HG03565 (cell line): ENCODE measurements at regions not wholly inside any gene's neighbourhood (a gene's known extent, or its start where the extent isn't known, plus 50 kb on each side); places are given as distances from the start of the nearest gene placed in this dataset.
A peak's percentile ranks its signal among the peaks of the same experiment; 100 is the strongest.

Experiments
- ATAC-seq: cut with Tn5 transposase; IDR thresholded peaks from one replicate; pipeline ENCODE4 v1.9.1; 2021; ENCODE audit warnings: mild to moderate bottlenecking, moderate library complexity; ENCODE audit not compliant: unreplicated experiment

DNA sequence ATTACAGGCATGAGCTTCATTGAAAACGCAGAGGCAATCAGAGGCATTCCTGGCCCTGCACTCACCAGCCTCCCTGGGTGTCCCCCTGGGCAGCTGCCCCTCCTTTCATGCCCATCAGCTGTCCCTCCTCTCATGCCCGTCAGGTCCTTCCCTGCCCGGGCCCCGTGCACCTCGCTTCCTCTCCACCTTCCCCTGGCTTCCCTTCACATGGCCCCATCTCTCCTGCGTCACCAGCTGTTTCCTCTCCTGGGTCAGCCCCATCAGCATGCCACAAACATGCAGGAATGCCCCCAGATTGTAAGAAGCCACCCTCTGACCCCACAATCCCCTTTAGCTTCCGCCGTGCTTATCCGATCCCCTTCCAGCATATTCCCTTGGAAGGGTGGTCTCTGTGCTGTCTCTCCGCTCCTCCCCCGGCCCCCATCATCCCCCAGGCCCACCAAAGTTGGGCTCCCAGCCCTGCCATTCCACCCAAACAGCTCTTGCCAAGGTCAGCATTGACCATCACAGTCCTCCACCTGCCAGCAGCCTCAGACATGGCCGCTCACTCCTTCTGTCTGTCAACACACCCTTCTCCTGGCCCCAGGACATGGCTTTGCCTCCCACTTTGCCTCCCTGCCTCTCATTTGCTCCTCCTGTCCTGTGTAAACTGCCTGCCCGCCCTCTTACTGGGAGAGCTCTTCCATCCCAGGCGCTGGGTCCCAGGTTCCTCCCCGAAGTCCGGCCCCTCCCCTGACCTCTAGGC lies 98.6 kb upstream of the IER5L start:
- ATAC-seq, result no peak

DNA sequence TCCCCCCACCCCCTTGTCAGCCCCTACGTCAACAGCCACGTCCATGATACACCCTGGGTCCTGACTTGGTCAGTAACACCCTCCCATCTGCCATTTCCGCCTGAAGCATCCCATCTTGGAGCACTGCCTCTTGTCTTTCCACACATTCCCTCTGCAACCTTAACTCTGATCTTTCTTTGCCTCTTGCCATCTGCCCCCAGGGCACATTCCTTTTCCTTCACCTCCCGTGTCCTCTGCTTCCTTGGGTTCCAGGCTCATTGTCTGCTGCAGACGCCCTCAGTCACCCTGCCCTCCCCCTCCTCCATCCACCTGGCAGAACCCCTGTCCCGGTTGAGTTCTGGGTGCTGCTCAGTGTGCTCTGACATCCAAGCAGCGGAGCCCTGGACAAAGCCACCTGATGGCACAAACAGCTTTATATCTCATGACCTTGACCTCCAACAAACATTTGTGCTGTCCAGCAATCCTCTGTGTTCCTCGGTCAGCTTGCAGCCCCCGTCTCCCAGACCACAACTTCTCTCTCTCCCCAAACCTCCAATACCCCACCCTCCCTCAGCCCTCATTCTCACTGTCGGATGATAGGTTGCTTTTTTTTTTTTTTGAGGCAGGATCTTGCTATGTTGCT lies 97.7 kb upstream of the IER5L start:
- no peak for ATAC-seq

DNA sequence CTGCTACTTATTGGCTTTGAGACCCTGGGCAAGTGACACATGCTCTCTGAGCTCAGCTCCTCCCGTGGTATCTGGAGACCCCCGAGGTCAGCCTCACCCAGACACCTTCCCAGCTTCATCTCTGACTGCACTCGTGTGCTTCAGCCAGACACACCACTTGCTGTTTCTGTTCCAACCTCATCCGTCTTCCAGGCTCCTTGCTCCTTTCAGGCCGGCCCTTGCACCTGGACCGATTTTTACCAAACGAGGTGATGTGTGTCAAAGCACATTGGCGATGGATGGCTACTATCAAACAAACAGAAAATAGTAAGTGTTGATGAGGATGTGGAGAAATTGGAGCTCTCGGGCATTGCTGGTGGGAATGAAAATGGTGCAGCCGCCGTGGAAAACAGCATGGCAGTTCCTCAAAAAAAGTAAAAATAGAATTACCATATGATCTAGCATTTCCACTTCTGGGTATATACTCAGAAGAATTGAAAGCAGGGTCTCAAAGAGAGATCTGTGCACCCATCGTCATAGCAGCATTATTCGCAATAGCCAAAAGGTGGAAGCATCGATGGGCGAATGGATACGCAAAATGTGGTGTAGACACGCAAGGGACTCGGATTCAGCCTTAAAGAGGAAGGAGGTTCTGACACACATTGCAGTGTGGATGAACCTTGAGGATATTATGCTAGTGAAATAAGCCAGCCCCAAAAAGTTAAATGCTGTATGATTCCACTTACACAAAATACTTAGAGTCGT lies 96.1 kb upstream of the IER5L start:
- no peak for ATAC-seq

DNA sequence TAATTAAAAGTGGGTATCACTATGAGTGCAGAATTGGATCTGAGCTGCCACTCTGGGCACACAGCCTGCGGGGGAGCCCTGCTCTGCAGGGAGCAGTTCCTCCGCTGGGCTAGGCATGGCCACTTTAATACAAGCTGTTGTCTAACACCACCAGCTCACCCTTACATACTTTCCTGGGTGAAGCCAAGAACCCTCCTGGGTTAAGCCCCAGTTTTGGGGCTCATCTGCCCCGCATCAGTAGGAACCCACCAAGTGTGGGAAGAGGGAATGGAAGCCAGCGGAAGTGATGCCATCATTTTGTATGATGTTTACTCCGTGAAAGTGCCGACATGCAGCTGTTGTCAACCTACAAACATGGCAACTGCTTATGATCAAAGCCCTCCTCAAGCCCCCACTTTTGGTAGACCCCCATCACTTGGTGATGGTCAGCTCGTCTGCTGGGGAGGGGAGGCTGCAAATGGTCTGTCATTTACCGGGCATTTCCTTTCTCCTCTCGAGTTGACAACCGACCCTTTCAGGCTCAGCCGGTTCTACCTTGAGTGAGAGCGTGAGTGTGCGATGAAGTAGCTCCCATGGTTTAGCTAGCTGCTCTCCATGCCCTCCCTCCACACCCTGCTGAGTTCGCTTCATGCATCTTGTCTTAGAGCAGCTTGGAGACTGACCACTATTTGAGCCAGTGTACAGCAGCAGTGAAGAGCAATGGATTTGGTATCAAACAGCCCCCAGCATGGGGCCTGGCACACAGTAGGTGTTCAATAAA lies 95.3 kb upstream of the IER5L start:
- no peak for ATAC-seq

DNA sequence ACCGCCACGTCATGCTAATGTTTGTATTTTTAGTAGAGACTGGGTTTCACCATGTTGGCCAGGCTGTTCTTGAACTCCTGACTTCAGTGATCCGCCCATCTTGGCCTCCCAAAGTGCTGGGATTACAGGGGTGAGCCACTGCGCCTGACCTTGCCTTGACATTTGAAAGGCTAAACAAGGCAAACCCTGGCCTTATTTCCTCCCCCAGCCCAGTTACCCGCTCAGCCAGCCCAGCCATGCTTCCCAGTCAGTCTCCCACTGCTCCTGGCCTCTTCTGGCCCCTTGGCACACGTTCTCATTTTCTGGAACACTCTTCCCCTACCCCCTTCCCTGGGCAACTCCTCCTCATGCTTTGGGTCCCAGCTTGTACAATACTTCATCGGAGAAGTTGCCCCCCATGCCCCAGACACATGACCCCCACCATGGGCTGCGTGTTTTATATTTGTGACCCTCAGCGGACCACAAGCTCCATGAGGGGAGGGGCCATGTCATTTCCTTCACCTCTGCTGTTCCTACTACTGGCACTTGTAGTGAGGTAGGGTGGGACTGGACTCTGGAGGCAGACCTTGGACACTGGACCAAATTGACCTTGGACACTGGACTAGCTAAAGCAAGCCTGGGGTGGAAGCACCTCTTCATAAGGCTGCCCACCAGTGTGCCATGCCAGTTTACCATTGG lies 94.4 kb upstream of the IER5L start:
- ATAC-seq, result no peak

DNA sequence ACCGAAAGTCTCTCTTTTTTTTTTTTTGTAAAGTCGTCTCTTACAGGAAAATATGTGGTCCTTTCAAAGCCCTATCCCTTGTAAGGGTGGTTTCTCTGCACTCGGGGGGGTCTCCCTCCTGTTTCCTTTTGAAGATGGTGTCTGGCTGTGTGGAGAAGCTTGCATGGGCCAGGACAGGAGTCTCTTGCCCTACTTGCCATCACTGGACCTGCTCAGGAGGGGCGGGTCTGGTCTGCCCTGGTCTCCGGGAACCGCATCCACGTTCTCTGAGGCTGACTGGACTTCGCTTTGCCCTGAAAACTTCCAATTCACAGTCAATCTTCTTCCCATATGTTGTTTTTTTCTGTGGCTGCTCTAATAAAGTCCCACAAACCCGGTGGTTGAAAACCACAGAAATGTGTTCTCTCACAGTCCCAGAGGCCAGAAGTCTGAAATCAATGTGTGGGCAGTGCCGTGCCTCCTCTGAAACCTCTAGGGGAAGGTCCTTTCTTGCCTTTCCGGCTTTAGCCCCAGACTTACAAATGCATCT lies 92.9 kb upstream of the IER5L start:
- no peak for ATAC-seq

DNA sequence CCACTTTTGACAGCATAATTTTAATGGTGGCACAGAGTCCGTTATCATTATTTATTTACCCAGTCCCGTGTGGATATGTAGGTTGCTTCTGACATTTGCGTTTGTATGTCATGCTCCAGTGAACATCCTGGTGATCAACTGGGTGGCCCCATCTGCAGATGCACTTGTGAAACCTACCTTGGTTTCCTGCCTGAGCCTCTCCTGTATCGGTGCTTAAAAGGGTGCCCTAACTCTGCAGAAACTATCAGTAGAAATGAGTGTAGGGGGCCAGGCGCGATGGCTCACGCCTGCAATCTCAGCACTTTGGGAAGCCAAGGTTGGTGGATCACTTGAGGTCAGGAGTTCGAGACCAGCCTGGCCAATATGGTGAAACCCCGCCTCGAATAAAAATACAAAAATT lies 92.1 kb upstream of the IER5L start:
- peak; percentile 56 for ATAC-seq

DNA sequence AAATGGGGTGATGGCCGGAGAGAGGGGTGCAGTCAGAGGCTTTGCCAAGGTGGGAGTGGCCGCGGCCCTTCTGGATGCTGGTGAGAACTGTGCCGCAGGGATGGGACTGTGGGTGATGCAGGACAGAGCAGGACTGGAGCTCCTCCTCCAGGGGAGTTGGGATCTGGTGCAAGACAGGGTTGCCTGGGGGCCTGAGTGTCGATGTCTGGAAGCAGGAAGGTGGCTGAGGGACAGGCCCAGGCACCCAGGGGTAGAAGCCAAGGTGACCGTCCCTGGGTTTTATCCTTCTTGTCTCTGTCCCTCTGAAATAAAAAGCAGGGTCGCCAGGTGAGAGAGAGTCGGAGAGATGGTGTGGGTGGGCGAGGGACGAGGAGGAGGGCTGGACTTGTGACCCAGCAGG lies 89.1 kb upstream of the IER5L start:
- no peak for ATAC-seq

DNA sequence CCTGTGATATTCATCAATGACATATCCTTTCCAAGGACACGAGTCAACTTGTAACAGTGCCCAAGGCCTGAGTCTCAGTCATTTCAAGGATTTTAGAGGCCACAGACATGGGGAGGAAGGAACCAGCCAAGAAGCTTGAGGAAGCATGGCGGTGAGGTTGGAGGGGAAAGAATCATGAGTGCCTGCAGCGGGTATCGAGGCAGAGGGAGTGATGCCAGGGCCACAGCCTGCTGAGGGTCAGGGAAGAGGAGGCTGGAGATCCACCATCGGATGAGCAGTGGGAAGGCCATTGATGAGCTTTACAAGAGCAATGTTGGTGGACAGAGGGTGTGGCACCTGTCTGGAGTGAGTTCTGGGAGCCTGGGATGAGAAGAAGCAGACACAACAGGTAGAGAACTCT lies 88.5 kb upstream of the IER5L start:
- ATAC-seq, result no peak

DNA sequence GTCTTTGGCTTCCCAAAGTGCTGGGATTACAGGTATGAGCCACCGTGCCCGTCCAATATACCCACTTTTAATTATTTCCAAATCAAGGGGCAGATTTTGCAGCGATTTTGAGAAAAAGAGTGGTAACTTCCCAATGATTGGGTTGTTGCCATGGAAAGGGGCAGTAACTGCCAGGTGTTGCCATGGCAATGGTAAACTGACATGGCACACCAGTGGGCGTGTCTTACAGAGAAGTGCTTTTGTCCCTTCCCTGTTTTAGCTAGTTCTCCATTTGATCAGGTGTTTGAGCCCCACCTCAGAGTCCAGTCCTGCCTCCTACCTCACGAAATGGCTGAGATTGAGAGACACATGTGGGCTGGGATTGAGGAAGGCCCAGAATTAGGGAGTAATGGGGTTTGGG lies 86.3 kb upstream of the IER5L start:
- ATAC-seq, result no peak

DNA sequence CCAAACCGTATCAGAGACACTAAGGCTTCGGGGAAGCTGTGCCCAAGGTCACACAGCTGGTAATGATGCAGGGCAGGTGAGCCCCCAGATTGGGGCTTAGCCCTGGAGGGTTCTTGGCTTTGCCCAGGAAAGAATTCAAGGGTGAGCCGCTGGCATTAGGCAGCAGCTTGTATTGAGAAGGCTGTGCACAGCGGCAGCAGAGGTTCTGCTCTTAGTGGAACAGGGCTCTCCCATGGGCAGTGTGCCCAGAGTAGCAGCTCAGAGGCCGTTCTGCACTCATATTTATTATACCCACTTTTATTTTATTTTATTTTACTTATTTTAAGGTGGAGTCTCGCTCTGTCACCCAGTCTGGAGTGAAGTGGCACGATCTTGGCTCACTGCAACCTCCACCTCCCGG lies 85.8 kb upstream of the IER5L start:
- no peak for ATAC-seq

DNA sequence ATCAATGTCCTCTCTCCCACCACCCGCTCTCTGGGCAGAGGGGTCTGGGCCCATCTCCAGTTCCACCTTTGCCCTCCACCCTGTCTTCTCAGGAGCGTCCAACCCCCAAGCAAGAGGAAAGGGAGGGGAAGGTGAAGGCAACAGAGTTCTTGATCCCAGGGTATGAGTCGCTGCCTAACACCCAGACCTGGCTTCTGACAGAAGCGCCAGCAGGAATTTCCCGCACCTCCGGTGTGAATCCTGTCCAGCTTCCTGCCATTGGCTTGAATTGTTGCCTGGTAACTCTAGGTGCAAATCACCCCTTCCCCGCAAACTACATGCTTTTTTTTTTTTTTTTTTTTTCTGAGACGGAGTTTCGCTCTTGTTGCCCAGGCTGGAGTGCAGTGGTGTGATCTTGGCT lies 84.2 kb upstream of the IER5L start:
- no peak for ATAC-seq

DNA sequence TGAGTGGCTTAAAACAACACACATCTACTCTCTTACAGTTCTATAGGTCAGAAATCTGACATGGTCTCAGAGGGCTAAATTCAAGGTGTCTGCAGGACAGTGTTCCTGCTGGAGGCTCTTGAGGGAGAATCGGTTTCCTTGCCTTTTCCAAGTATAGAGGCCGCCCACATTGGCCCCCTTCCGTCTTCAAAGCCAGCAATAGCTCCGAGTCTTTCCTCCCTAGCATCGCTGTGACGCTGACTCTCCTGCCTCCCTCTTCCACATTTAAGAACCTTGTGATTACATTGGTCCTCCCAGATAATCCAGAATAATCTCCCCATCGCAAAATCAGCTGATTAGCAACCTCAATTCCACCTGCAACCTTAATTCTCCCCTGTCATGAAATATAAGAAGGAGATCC lies 81.3 kb upstream of the IER5L start:
- no peak for ATAC-seq

DNA sequence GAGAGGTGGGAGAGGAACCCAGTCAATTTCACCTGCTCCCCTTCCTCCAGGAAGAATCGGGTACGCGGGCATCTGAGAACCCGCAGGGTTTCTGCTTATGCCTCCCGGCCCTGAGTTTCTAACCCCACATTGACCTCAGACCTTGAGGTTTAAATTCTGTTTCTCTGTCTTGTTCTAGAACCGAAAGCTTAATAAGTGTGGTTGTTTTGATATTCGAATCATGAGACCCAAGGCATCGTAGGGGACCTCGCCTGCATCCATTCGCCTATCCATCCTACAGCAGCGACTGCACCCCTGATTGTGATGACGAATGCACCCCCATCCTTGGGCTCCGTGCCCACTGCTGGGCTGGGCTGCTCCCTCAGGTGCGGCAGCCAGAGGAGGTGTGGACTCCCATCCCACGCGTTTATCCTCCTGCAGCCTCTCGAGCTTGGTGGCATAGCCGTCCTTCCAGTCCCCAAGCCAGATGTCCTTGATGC lies 80.8 kb upstream of the IER5L start:
- ATAC-seq, result no peak

DNA sequence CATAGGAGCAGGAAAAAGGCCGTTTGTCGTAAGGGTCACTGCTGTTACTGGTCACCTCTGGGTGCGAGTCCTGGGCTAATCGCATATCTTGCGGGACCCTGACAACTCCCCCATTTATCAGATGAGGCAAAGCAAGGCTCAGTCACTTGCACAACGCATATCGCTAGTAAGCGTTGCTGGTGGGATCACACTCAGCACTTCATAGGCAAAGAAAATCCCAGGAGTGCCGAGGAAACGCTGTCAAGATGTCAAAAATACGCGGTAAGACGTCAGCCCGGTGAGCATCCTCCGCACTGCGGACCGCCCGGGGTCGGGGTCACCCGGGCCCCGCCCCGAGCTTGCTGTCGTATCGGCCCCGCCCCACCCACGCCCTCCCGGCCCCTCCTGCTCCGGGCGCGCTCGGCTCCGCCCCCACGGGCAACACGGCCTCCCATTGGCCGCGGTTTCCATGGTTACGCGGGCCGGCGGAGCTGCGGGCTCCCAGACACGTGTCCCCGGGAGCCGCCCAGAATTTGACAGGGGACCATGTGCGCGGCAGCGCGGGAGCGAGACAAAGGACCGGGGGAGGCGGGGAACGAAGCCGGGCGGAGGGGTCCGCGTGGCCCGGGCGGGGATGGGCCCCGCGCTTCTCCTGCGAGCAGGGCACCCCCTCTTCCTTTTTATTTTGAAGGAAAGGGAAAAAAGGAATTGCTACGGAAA lies 80.2 kb upstream of the IER5L start:
- no peak for ATAC-seq

DNA sequence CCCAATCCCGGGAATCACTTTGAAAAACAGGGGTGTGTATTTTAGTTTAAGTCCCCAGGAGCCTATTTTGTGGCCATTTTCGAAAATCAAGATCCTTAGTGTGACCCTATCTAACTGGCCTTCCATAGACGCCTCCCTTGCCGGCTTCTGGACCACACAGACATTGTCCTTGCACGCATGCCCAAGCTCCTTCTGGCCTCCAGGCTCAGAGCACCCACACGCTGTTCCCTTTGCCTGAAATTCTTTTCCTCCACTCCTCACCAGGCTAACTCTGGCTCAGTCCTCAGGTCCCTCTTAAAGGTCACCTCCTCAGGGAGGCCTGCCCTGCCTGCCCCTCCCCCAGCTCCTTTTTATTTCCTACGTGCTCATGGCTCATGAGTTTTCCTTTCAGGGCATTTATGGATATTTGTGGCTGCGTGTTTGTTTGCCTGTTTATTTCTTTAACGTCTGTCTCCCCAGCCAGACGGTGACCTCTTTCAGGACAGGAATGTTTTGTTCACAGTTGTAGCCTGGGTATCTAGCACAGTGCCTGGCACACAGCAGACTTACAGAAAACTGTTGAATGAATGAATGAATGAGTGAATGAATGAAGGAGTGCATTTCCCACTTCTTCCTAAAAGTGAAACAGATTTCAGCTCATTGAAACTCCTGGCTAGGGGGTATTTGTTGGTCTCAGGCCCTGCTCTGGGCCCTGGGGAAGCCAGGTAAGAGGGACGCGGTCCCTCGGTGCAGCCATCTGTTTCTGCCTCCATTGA lies 79.1 kb upstream of the IER5L start:
- ATAC-seq, result no peak

DNA sequence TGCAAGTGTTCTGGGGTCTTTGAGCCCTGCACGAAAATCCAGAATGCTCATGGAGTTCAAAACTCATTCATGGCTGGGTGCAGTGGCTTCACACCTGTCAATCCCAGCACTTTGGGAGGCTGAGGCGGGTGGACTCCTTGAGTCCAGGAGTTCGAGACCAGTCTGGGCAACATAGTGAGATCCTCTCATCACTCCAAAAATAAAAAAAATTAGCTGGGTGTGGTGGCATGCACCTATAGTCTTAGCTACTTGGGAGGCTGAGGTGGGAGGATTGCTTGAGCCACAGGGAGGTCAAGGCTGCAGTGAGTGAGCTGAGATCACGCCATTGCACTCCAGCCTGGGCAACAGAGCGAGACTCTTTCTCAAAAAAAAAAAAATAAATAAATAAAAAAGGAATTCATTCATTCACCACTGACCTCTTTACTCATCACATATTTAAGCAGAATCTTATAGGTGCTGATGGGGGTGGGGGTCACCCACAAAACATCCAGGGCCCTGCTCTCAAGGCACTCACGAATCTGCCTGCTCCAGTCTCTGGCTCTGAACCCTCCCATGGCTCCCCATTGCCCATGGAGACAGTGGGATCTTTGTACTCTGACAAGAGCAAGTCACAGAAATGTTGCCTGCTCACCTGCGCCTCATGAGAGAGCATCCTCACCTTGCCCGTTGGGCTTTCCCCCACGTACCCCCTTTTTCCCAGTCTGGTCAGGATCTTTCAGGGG lies 76.7 kb upstream of the IER5L start:
- ATAC-seq, result no peak

DNA sequence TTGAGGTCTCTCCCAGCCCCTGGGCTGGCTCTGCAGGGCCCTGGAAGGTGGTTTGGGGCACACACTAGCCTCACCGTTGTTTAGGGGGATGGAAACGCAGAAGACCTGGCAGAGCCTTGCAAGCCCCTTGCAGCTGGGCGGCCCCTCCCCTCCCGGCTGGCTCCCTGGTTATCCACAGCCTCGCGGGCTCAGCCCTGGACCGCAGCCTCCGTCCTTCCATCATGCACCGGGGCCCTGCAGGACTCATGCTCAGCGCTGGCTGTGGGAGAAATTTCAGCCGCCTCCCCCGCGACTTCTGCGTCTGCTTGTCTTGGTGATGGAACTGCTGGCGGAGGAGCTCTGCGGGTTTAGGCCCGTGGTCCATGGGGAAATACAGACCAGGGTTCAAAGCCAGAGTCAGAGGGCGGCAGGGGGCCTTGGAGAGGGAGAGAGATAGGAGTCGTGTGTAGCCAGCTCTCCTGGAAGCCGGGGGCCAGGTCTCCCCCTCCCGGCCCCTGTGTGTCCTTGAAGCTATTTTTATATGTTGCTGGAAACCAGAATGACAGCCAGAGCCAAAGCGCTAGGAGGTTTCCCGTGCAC lies 75.8 kb upstream of the IER5L start:
- ATAC-seq, result no peak
